Astrocyte of the hippocampus (primary cell): ENCODE measurements at regions not wholly inside any gene's neighbourhood (a gene's known extent, or its start where the extent isn't known, plus 50 kb on each side); places are given as distances from the start of the nearest gene placed in this dataset.
"Not testable (repeated sequence)": the region's sequence is repeated elsewhere in the genome, so short reads cannot be mapped to it uniquely, and the experiment has no call there.

Source experiments
- DNase-seq: peaks from one replicate; pipeline ENCODE4 v3.0.0; 2011; ENCODE audit warnings: low read depth, low spot score

- DNase-seq: no peak
Measured at GRCh38 chr7:159209429-159209828, 64.8 kb upstream of the VIPR2 start.

- DNase-seq: no peak
Measured at GRCh38 chr7:159207951-159208350, 63.3 kb upstream of the VIPR2 start.

- no peak for DNase-seq
Measured at GRCh38 chr7:159207393-159207792, 62.7 kb upstream of the VIPR2 start.

GRCh38 chr7:159205833-159206232 is 61.2 kb upstream of the VIPR2 start:
- no peak for DNase-seq

GRCh38 chr7:159204664-159205063 is 60.0 kb upstream of the VIPR2 start:
- DNase-seq: no peak

GRCh38 chr7:159203253-159203652 is 58.6 kb upstream of the VIPR2 start:
- not testable (repeated sequence) for DNase-seq

- DNase-seq: no peak
Measured at GRCh38 chr7:159201722-159202330, 57.2 kb upstream of the VIPR2 start.

- no peak for DNase-seq
Measured at GRCh38 chr7:159200421-159200820, 55.8 kb upstream of the VIPR2 start.

GRCh38 chr7:159198016-159198724 is 53.5 kb upstream of the VIPR2 start:
- no peak for DNase-seq

- DNase-seq: no peak
Measured at GRCh38 chr7:159197066-159197975, 52.7 kb upstream of the VIPR2 start.

- no peak for DNase-seq
Measured at GRCh38 chr7:159196584-159196983, 51.9 kb upstream of the VIPR2 start.

GRCh38 chr7:159195946-159196345 is 51.3 kb upstream of the VIPR2 start:
- DNase-seq: no peak
